ENCODE measurements at regions not wholly inside any gene's neighbourhood (a gene's known extent, or its start where the extent isn't known, plus 50 kb on each side); places are given as distances from the start of the nearest gene placed in this dataset.

DNA sequence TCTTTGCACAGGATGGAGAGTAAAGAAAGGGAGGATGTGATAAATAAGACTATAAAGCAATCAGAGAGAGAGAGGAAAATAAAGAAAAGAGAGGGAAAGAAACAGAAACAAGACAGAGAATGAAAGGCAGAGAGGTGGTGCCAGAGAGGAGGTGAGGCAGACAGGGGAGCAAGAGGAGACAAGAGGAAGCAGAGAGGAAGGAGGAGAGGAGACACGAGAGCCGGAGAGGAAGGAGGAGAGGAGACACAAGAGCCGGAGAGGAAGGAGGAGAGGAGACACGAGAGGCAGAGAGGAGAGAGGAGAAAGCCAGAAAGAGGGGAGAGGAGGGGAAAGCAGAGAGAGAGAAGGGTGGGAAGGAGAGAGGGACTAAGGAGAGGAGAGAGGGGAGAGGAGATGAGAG lies 125.2 kb downstream of the PAPOLA start:
- TF ChIP-seq, protein P1, sequence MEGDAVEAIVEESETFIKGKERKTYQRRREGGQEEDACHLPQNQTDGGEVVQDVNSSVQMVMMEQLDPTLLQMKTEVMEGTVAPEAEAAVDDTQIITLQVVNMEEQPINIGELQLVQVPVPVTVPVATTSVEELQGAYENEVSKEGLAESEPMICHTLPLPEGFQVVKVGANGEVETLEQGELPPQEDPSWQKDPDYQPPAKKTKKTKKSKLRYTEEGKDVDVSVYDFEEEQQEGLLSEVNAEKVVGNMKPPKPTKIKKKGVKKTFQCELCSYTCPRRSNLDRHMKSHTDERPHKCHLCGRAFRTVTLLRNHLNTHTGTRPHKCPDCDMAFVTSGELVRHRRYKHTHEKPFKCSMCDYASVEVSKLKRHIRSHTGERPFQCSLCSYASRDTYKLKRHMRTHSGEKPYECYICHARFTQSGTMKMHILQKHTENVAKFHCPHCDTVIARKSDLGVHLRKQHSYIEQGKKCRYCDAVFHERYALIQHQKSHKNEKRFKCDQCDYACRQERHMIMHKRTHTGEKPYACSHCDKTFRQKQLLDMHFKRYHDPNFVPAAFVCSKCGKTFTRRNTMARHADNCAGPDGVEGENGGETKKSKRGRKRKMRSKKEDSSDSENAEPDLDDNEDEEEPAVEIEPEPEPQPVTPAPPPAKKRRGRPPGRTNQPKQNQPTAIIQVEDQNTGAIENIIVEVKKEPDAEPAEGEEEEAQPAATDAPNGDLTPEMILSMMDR (IDR thresholded peaks at IDR 0.05 in 2 of 3, conservative IDR thresholded peaks at IDR 0.05 in 1 of 3; ENCODE audit: borderline replicate concordance in 1 of 3, insufficient read depth in 1 of 3, low read depth in 2 of 3, low read length in 2 of 3): no peak
- TF ChIP-seq POLR2A (IDR thresholded peaks at IDR 0.05; ENCODE audit: borderline replicate concordance, extremely low read depth, insufficient read depth, insufficient read length): no peak
- TF ChIP-seq, protein P2, sequence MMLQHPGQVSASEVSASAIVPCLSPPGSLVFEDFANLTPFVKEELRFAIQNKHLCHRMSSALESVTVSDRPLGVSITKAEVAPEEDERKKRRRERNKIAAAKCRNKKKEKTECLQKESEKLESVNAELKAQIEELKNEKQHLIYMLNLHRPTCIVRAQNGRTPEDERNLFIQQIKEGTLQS (IDR thresholded peaks at IDR 0.05): no peak
- TF ChIP-seq SRF (IDR thresholded peaks at IDR 0.05; ENCODE audit: low read depth): no peak
- no peak for TF ChIP-seq POLR2AphosphoS5 (IDR thresholded peaks at IDR 0.05; ENCODE audit: low read depth, low read length)
- TF ChIP-seq JUND (IDR thresholded peaks at IDR 0.05): no peak
- no peak for TF ChIP-seq ELF1 (IDR thresholded peaks at IDR 0.05; ENCODE audit: borderline replicate concordance, low read depth)
- TF ChIP-seq, protein P3, sequence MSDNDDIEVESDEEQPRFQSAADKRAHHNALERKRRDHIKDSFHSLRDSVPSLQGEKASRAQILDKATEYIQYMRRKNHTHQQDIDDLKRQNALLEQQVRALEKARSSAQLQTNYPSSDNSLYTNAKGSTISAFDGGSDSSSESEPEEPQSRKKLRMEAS (IDR thresholded peaks at IDR 0.05): no peak
- no peak for TF ChIP-seq EZH2 (IDR thresholded peaks at IDR 0.05)
- TF ChIP-seq, protein P4, sequence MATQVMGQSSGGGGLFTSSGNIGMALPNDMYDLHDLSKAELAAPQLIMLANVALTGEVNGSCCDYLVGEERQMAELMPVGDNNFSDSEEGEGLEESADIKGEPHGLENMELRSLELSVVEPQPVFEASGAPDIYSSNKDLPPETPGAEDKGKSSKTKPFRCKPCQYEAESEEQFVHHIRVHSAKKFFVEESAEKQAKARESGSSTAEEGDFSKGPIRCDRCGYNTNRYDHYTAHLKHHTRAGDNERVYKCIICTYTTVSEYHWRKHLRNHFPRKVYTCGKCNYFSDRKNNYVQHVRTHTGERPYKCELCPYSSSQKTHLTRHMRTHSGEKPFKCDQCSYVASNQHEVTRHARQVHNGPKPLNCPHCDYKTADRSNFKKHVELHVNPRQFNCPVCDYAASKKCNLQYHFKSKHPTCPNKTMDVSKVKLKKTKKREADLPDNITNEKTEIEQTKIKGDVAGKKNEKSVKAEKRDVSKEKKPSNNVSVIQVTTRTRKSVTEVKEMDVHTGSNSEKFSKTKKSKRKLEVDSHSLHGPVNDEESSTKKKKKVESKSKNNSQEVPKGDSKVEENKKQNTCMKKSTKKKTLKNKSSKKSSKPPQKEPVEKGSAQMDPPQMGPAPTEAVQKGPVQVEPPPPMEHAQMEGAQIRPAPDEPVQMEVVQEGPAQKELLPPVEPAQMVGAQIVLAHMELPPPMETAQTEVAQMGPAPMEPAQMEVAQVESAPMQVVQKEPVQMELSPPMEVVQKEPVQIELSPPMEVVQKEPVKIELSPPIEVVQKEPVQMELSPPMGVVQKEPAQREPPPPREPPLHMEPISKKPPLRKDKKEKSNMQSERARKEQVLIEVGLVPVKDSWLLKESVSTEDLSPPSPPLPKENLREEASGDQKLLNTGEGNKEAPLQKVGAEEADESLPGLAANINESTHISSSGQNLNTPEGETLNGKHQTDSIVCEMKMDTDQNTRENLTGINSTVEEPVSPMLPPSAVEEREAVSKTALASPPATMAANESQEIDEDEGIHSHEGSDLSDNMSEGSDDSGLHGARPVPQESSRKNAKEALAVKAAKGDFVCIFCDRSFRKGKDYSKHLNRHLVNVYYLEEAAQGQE (IDR thresholded peaks at IDR 0.05; ENCODE audit: low read depth): no peak
- TF ChIP-seq EZH2phosphoT487 (IDR thresholded peaks at IDR 0.05; ENCODE audit: borderline replicate concordance): no peak
- TF ChIP-seq SP1 (IDR thresholded peaks at IDR 0.05; ENCODE audit: low read depth): no peak
- no peak for TF ChIP-seq CEBPB (IDR thresholded peaks at IDR 0.05; ENCODE audit: low read depth)
